ENCODE measurements at regions not wholly inside any gene's neighbourhood (a gene's known extent, or its start where the extent isn't known, plus 50 kb on each side); places are given as distances from the start of the nearest gene placed in this dataset.

- no peaks in the 10 kb centered on the region for H3K9me3 ChIP-seq (ENCODE audit: control insufficient read depth in 4 of 4, low read length in 3 of 4)
- H3K27me3 ChIP-seq (ENCODE audit: control insufficient read depth in 4 of 4, insufficient read depth in 4 of 4, low read length in 3 of 4), result no peaks in the 10 kb centered on the region
- H3K9ac ChIP-seq (ENCODE audit: low read depth in 1 of 2, low read length in 2 of 2), result no peak overlapping the region
- TF ChIP-seq MAX (IDR thresholded peaks at IDR 0.05) (no peak), FOXA1 (IDR thresholded peaks at IDR 0.05) (no peak), TAF1 (conservative IDR thresholded peaks at IDR 0.05) (no peak), RAD21 (IDR thresholded peaks at IDR 0.05) (no peak), FOXA2 (IDR thresholded peaks at IDR 0.05) (no peak), JUND (IDR thresholded peaks at IDR 0.05) (no peak), CTCF (IDR thresholded peaks at IDR 0.05; ENCODE audit: low read depth, low read length, missing input control) (no peak)
- WGBS, result 87% methylated on average over 3 of the region's 3 CpGs
- no peak overlapping the region for H3K27ac ChIP-seq (ENCODE audit: low read depth in 1 of 2, low read length in 2 of 2)
- no peak overlapping the region for H3K4me3 ChIP-seq (ENCODE audit: low read depth in 1 of 3, low read length in 3 of 3)
- H3K36me3 ChIP-seq (ENCODE audit: control insufficient read depth in 4 of 4, insufficient read depth in 3 of 4, low read depth in 1 of 4, low read length in 3 of 4), result no peaks in the 10 kb centered on the region
- H3K4me1 ChIP-seq (ENCODE audit: control insufficient read depth in 4 of 4, insufficient read depth in 4 of 4, low read length in 3 of 4), result no peaks in the 10 kb centered on the region
- no peak for DNase-seq (ENCODE audit: low spot score)
Measured at GRCh38 chr10:10223131-10223530, 794.5 kb upstream of the CELF2 start.

- no peak overlapping the region for H3K9ac ChIP-seq (ENCODE audit: low read depth in 1 of 2, low read length in 2 of 2)
- WGBS, result 43% methylated on average over 4 of the region's 4 CpGs
- no peaks in the 10 kb centered on the region for H3K27me3 ChIP-seq (ENCODE audit: control insufficient read depth in 4 of 4, insufficient read depth in 4 of 4, low read length in 3 of 4)
- DNase-seq (ENCODE audit: low spot score), result no peak
- H3K27ac ChIP-seq (ENCODE audit: low read depth in 1 of 2, low read length in 2 of 2), result no peak overlapping the region
- H3K36me3 ChIP-seq (ENCODE audit: control insufficient read depth in 4 of 4, insufficient read depth in 3 of 4, low read depth in 1 of 4, low read length in 3 of 4), result no peaks in the 10 kb centered on the region
- no peaks in the 10 kb centered on the region for H3K9me3 ChIP-seq (ENCODE audit: control insufficient read depth in 4 of 4, low read length in 3 of 4)
- no peak for TF ChIP-seq EGR1 (IDR thresholded peaks at IDR 0.05; ENCODE audit: low read depth in 2 of 2)
- no peak for TF ChIP-seq GABPA (IDR thresholded peaks at IDR 0.05 in 1 of 2, conservative IDR thresholded peaks at IDR 0.05 in 1 of 2)
- H3K4me3 ChIP-seq (ENCODE audit: low read depth in 1 of 3, low read length in 3 of 3), result no peak overlapping the region
- H3K4me1 ChIP-seq (ENCODE audit: control insufficient read depth in 4 of 4, insufficient read depth in 4 of 4, low read length in 3 of 4), result no peaks in the 10 kb centered on the region
Measured at GRCh38 chr10:10225136-10225676, 792.5 kb upstream of the CELF2 start.

GRCh38 chr10:10233229-10233628, 784.4 kb upstream of the CELF2 start:
- Histone ChIP-seq H3K9ac (ENCODE audit: low read depth in 1 of 2, low read length in 2 of 2) (no peak overlapping the region), H3K36me3 (ENCODE audit: control insufficient read depth in 4 of 4, insufficient read depth in 3 of 4, low read depth in 1 of 4, low read length in 3 of 4) (no peaks in the 10 kb centered on the region), H3K27me3 (ENCODE audit: control insufficient read depth in 4 of 4, insufficient read depth in 4 of 4, low read length in 3 of 4) (no peaks in the 10 kb centered on the region), H3K4me3 (ENCODE audit: low read depth in 1 of 3, low read length in 3 of 3) (no peak overlapping the region), H3K27ac (ENCODE audit: low read depth in 1 of 2, low read length in 2 of 2) (no peak overlapping the region), H3K9me3 (ENCODE audit: control insufficient read depth in 4 of 4, low read length in 3 of 4) (no peaks in the 10 kb centered on the region), H3K4me1 (ENCODE audit: control insufficient read depth in 4 of 4, insufficient read depth in 4 of 4, low read length in 3 of 4) (no peaks in the 10 kb centered on the region)
- TF ChIP-seq HNF4G (IDR thresholded peaks at IDR 0.05) (no peak), NR2F2 (IDR thresholded peaks at IDR 0.05) (no peak), GABPA (IDR thresholded peaks at IDR 0.05 in 1 of 2, conservative IDR thresholded peaks at IDR 0.05 in 1 of 2) (no peak), RAD21 (IDR thresholded peaks at IDR 0.05) (no peak)
- WGBS, result 59% methylated on average over 2 of the region's 2 CpGs
- no peak for DNase-seq (ENCODE audit: low spot score)

GRCh38 chr10:10235003-10235402, 782.7 kb upstream of the CELF2 start:
- H3K4me3 ChIP-seq (ENCODE audit: low read depth in 1 of 3, low read length in 3 of 3), result no peak overlapping the region

More at GRCh38 chr10:10235003-10235402, 782.7 kb upstream of the CELF2 start:
- TF ChIP-seq FOXA1 (IDR thresholded peaks at IDR 0.05) (no peak), FOXA2 (IDR thresholded peaks at IDR 0.05) (no peak), ZBTB33 (IDR thresholded peaks at IDR 0.05) (no peak), EGR1 (IDR thresholded peaks at IDR 0.05; ENCODE audit: low read depth in 2 of 2) (no peak), HNF4G (IDR thresholded peaks at IDR 0.05) (no peak)
- Histone ChIP-seq H3K9ac (ENCODE audit: low read depth in 1 of 2, low read length in 2 of 2) (no peak overlapping the region), H3K27me3 (ENCODE audit: control insufficient read depth in 4 of 4, insufficient read depth in 4 of 4, low read length in 3 of 4) (no peaks in the 10 kb centered on the region), H3K36me3 (ENCODE audit: control insufficient read depth in 4 of 4, insufficient read depth in 3 of 4, low read depth in 1 of 4, low read length in 3 of 4) (no peaks in the 10 kb centered on the region), H3K27ac (ENCODE audit: low read depth in 1 of 2, low read length in 2 of 2) (no peak overlapping the region), H3K4me1 (ENCODE audit: control insufficient read depth in 4 of 4, insufficient read depth in 4 of 4, low read length in 3 of 4) (no peaks in the 10 kb centered on the region), H3K9me3 (ENCODE audit: control insufficient read depth in 4 of 4, low read length in 3 of 4) (no peaks in the 10 kb centered on the region)
- 47% methylated on average over 3 of the region's 3 CpGs for WGBS
- DNase-seq (ENCODE audit: low spot score), result no peak
